HUES64 (cell line): ENCODE measurements at regions not wholly inside any gene's neighbourhood (a gene's known extent, or its start where the extent isn't known, plus 50 kb on each side); places are given as distances from the start of the nearest gene placed in this dataset.

Experiments used
- H3K27ac ChIP-seq: 2 replicates; pipeline ENCODE4 v1.7.0; 2013; ENCODE audit warnings: low read depth, low read length, inconsistent platforms
- H3K27me3 ChIP-seq: 2 replicates; pipeline ENCODE4 v1.6.1; 2013; ENCODE audit warnings: mild to moderate bottlenecking, low read length; ENCODE audit not compliant: insufficient read depth
- H3K36me3 ChIP-seq: 2 replicates; pipeline ENCODE4 v1.6.1; 2013; ENCODE audit warnings: mild to moderate bottlenecking, low read length; ENCODE audit not compliant: insufficient read depth
- H3K4me1 ChIP-seq: 2 replicates; pipeline ENCODE4 v1.6.1; 2013; ENCODE audit warnings: mild to moderate bottlenecking, low read length, moderate library complexity; ENCODE audit not compliant: insufficient read depth
- H3K4me3 ChIP-seq: 2 replicates; pipeline ENCODE4 v1.5.1; 2013; ENCODE audit warnings: mild to moderate bottlenecking, low read length, moderate library complexity
- H3K9ac ChIP-seq: 2 replicates; pipeline ENCODE4 v1.6.1; 2013; ENCODE audit warnings: mild to moderate bottlenecking, low read depth, low read length
- H3K9me3 ChIP-seq: 2 replicates; pipeline ENCODE4 v1.6.1; 2013; ENCODE audit warnings: low read depth, low read length; ENCODE audit not compliant: insufficient read depth
- WGBS: fragments of 150-250, 120-280 bp; methylation state at CpG from one replicate; pipeline ENCODE4 v1.1.7; 2013; ENCODE audit warnings: missing lambda C conversion rate; 5-methylcytosine and 5-hydroxymethylcytosine counted together

GRCh38 chr2:147649286-147649685 lies 195.5 kb upstream of the ACVR2A start:
- Histone ChIP-seq H3K36me3 (no peaks in the 10 kb centered on the region), H3K27me3 (no peaks in the 10 kb centered on the region), H3K4me3 (no peak overlapping the region), H3K27ac (no peak overlapping the region), H3K4me1 (peaks cover 47% of the 10 kb centered on the region), H3K9me3 (no peaks in the 10 kb centered on the region), H3K9ac (no peak overlapping the region)
- WGBS, result 91% methylated on average over 4 of the region's 4 CpGs

GRCh38 chr2:147648471-147648870 lies 196.4 kb upstream of the ACVR2A start:
- no peak overlapping the region for H3K9ac ChIP-seq
- no peaks in the 10 kb centered on the region for H3K9me3 ChIP-seq
- H3K4me3 ChIP-seq, result no peak overlapping the region
- H3K4me1 ChIP-seq, result peaks cover 47% of the 10 kb centered on the region
- 95% methylated on average over 3 of the region's 3 CpGs for WGBS
- no peaks in the 10 kb centered on the region for H3K27me3 ChIP-seq
- no peaks in the 10 kb centered on the region for H3K36me3 ChIP-seq
- no peak overlapping the region; the same call in 1 of the 2 replicates for H3K27ac ChIP-seq

- H3K27ac ChIP-seq, result peak overlapping the region; percentile 68; the same call in 1 of the 2 replicates
- 96% methylated on average over 3 of the region's 3 CpGs for WGBS
- no peak overlapping the region for H3K4me3 ChIP-seq
- no peak overlapping the region for H3K9ac ChIP-seq
- no peaks in the 10 kb centered on the region for H3K27me3 ChIP-seq
- peaks cover 47% of the 10 kb centered on the region for H3K4me1 ChIP-seq
- no peaks in the 10 kb centered on the region for H3K9me3 ChIP-seq
- no peaks in the 10 kb centered on the region for H3K36me3 ChIP-seq
Measured at GRCh38 chr2:147647816-147648215, 197.0 kb upstream of the ACVR2A start.

DNA sequence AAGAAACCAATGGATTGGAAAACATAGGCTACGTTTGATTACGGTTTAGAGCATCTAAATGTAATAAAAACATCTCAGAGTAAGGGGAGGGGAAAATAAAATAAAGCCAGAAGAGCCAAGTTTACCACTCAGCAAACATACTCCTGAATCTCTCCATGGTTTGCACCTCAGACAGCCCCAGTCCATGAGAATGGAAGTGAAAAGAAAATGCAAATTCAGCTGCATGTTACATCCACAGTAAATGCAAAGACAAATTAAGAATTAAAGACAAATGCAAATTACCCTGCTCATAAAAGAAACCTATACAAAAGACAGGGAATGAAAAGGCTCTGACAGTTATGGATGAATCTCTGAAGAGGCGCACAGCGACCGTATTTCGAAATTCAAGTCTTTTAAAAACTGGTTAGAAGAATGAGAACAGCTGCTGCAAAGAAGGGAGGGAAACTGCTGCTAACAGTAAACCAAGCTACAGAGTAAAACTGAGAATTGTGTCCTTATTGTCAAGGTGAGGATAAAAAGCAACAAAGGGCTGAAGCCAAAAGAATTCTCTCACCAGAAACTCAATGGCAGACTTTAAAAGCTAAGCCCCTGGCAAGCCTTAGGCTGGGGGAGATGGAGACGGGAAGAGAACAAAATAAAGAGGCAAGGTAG lies 197.9 kb upstream of the ACVR2A start:
- H3K36me3 ChIP-seq, result no peaks in the 10 kb centered on the region
- 36% methylated on average over 5 of the region's 7 CpGs for WGBS
- no peaks in the 10 kb centered on the region for H3K9me3 ChIP-seq
- no peak overlapping the region for H3K9ac ChIP-seq
- peak overlapping the region; percentile 68; the same call in 1 of the 2 replicates for H3K27ac ChIP-seq
- H3K27me3 ChIP-seq, result no peaks in the 10 kb centered on the region
- H3K4me3 ChIP-seq, result no peak overlapping the region
- peaks cover 47% of the 10 kb centered on the region for H3K4me1 ChIP-seq

- Histone ChIP-seq H3K9ac (no peak overlapping the region), H3K36me3 (no peaks in the 10 kb centered on the region), H3K4me3 (no peak overlapping the region), H3K27ac (no peak overlapping the region), H3K27me3 (no peaks in the 10 kb centered on the region), H3K4me1 (peaks cover 38% of the 10 kb centered on the region), H3K9me3 (no peaks in the 10 kb centered on the region)
- WGBS, result 89% methylated on average over 4 of the region's 4 CpGs
Measured at GRCh38 chr2:147644491-147644890, 200.3 kb upstream of the ACVR2A start.

DNA sequence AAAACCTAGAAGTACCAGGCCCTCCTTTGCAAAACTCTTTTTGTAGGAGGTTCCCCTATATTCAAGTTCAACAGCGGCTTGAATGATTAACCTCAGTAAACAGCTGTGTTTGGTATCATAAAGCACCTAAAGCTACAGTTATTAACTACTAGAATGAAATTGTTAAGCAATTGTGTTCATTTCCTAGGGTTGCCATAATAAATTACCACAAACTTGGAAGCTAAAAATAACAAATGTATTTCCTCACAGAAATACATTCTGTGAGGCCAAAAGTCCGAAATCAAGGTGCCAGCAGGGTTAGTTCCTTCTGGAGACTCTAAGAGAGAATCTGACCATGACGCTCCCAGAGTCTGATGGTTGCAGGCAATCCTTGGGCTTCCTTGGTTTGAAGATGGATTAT lies 202.1 kb upstream of the ACVR2A start:
- Histone ChIP-seq H3K9me3 (no peaks in the 10 kb centered on the region), H3K27me3 (no peaks in the 10 kb centered on the region), H3K9ac (no peak overlapping the region), H3K27ac (no peak overlapping the region), H3K4me1 (peaks cover 21% of the 10 kb centered on the region), H3K4me3 (no peak overlapping the region), H3K36me3 (no peaks in the 10 kb centered on the region)
- 91% methylated on average over 3 of the region's 3 CpGs for WGBS

DNA sequence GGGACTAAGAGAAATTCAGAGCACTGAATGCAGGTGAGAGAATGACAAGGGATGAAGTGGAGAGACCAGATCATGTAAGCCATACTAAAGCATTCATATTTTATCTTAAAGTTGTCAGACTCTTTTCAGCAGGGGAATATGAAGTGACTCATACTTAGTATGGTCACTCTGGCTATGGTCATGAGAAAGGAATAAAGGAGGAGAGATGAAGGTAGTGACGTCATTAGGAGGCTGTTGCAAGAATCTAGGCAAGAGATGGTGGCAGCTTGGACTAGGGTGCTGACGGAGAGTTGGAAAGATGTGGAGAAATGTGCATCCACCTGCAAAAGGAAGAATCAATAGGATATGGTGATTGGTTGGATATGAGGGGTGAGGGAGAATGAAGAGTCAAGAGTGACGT lies 203.2 kb upstream of the ACVR2A start:
- no peaks in the 10 kb centered on the region for H3K36me3 ChIP-seq
- WGBS, result 95% methylated on average over 3 of the region's 3 CpGs
- H3K4me1 ChIP-seq, result peaks cover 10% of the 10 kb centered on the region
- no peak overlapping the region for H3K27ac ChIP-seq
- no peaks in the 10 kb centered on the region for H3K9me3 ChIP-seq
- no peak overlapping the region for H3K9ac ChIP-seq
- H3K4me3 ChIP-seq, result no peak overlapping the region
- no peaks in the 10 kb centered on the region for H3K27me3 ChIP-seq

DNA sequence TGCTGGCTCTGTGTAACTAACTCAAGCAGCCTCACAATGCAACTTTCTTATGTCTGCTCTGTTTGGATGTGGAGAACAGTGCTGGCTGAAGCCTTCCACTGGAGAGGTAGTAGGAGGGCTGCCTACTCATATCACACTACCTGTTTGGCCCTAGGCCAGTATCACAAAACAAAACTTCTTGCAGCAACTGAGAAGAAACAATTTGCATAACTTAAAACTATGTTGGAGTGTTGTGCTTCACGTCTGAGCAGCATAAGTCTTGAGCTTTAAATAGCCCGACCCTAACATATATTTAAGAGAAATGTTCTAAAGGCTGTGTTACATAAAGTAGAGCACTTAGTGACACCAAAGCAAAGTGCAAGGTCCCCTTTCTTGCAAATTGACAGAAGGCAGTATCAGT lies 204.9 kb upstream of the ACVR2A start:
- H3K9me3 ChIP-seq, result no peaks in the 10 kb centered on the region
- 100% methylated on average over 2 of the region's 2 CpGs for WGBS
- no peaks in the 10 kb centered on the region for H3K36me3 ChIP-seq
- no peak overlapping the region for H3K27ac ChIP-seq
- no peak overlapping the region for H3K4me3 ChIP-seq
- no peaks in the 10 kb centered on the region for H3K4me1 ChIP-seq
- no peaks in the 10 kb centered on the region for H3K27me3 ChIP-seq
- H3K9ac ChIP-seq, result no peak overlapping the region

GRCh38 chr2:147639386-147639785 lies 205.4 kb upstream of the ACVR2A start:
- Histone ChIP-seq H3K9me3 (no peaks in the 10 kb centered on the region), H3K4me3 (no peak overlapping the region), H3K27me3 (no peaks in the 10 kb centered on the region), H3K4me1 (no peaks in the 10 kb centered on the region), H3K36me3 (no peaks in the 10 kb centered on the region), H3K27ac (no peak overlapping the region), H3K9ac (no peak overlapping the region)
- 100% methylated on average over 2 of the region's 2 CpGs for WGBS

DNA sequence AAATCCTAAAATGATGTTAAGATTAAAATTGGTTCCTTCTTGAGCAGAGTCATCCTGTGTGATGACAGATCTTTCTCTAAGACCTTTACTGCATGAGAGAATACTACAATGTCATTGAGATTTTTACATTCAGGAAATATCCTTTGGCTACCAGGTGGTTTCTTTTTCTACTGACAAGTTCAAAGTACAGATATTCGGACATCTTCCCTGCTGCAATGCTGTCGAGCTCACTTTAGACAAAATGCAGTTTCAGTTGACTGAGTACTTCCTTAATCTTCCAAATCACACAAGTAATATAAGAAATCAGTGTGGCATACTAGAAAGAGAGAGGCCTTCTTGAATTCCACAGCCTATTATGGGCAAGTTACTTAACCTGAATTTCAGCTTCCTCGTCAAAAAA lies 207.9 kb upstream of the ACVR2A start:
- no peak overlapping the region for H3K27ac ChIP-seq
- no peaks in the 10 kb centered on the region for H3K27me3 ChIP-seq
- no peak overlapping the region for H3K4me3 ChIP-seq
- no peaks in the 10 kb centered on the region for H3K9me3 ChIP-seq
- WGBS, result 90% methylated on average over 3 of the region's 3 CpGs
- H3K4me1 ChIP-seq, result no peaks in the 10 kb centered on the region
- no peak overlapping the region for H3K9ac ChIP-seq
- no peaks in the 10 kb centered on the region for H3K36me3 ChIP-seq

GRCh38 chr2:147636238-147636882 lies 208.5 kb upstream of the ACVR2A start:
- Histone ChIP-seq H3K27me3 (no peaks in the 10 kb centered on the region), H3K4me1 (no peaks in the 10 kb centered on the region), H3K4me3 (no peak overlapping the region), H3K27ac (no peak overlapping the region), H3K36me3 (no peaks in the 10 kb centered on the region), H3K9ac (no peak overlapping the region), H3K9me3 (no peaks in the 10 kb centered on the region)
- WGBS, result 91% methylated on average over 7 of the region's 8 CpGs
